A549 (cell line): ENCODE measurements at regions not wholly inside any gene's neighbourhood (a gene's known extent, or its start where the extent isn't known, plus 50 kb on each side); places are given as distances from the start of the nearest gene placed in this dataset.

Experiments
- CTCF ChIP-seq: fragments of >200 bp; sonication (Bioruptor Twin); formaldehyde crosslinking; IDR thresholded peaks from 3 replicates; pipeline ENCODE4 v1.5.1; 2016
- POLR2A ChIP-seq: IDR thresholded peaks from 2 replicates; pipeline ENCODE4 v1.6.1; 2012; ENCODE audit warnings: mild to moderate bottlenecking, low read length
- SMC3 ChIP-seq: fragments of >200 bp; sonication (Bioruptor Twin); formaldehyde crosslinking; IDR thresholded peaks from 3 replicates; pipeline ENCODE4 v1.6.1; 2018; ENCODE audit warnings: inconsistent platforms

- no peak for TF ChIP-seq CTCF
- no peak for TF ChIP-seq POLR2A
- TF ChIP-seq SMC3: no peak
Observed at GRCh38 chr2:186027922-186028321, 289.3 kb downstream of the FSIP2 start.
